Urothelium cell line (cell line): ENCODE measurements at regions not wholly inside any gene's neighbourhood (a gene's known extent, or its start where the extent isn't known, plus 50 kb on each side); places are given as distances from the start of the nearest gene placed in this dataset.

Source experiments
- DNase-seq: peaks from one replicate; pipeline ENCODE4 v3.0.0; 2011; ENCODE audit warnings: low spot score, mixed read lengths
- FAIRE-seq: peaks from 2 replicates; lab custom pipeline; 2011; peaks lifted over from hg19 to GRCh38; lab: Jason Lieb, UNC

GRCh38 chr10:52858722-52859121 is 86.1 kb upstream of the MBL2 start:
- no peak for FAIRE-seq
- DNase-seq, result no peak

- FAIRE-seq, result no peak
- peak; percentile 10 for DNase-seq
These were observed 83.2 kb upstream of the MBL2 start for GRCh38 chr10:52855546-52856325.

GRCh38 chr10:52853704-52854103 is 81.1 kb upstream of the MBL2 start:
- FAIRE-seq (no peak), DNase-seq (no peak)

GRCh38 chr10:52836816-52837215 is 64.2 kb upstream of the MBL2 start:
- DNase-seq (no peak), FAIRE-seq (no peak)
